SW 1271 (cell line): ENCODE measurements at regions not wholly inside any gene's neighbourhood (a gene's known extent, or its start where the extent isn't known, plus 50 kb on each side); places are given as distances from the start of the nearest gene placed in this dataset.
"Not testable (repeated sequence)": the region's sequence is repeated elsewhere in the genome, so short reads cannot be mapped to it uniquely, and the experiment has no call there.

Experiments
- DNase-seq, 2 experiments: peaks; one replicate each; lab custom pipeline; 2025; lab: John Stamatoyannopoulos, UW

- DNase-seq, result no peak
Measured at GRCh38 chr12:72865921-72866320, 593.8 kb downstream of the TRHDE start.

GRCh38 chr12:72869024-72869423 lies 596.9 kb downstream of the TRHDE start:
- DNase-seq, result no peak

GRCh38 chr12:72872238-72872887 lies 600.2 kb downstream of the TRHDE start:
- DNase-seq, result no peak

GRCh38 chr12:72872996-72873395 lies 600.8 kb downstream of the TRHDE start:
- DNase-seq, result no peak

GRCh38 chr12:72876092-72876491 lies 603.9 kb downstream of the TRHDE start:
- no peak for DNase-seq

- no peak for DNase-seq
Measured at GRCh38 chr12:72888693-72889092, 616.5 kb downstream of the TRHDE start.

- no peak for DNase-seq
Measured at GRCh38 chr12:72889791-72890190, 617.6 kb downstream of the TRHDE start.

- DNase-seq, result no peak
Measured at GRCh38 chr12:72901685-72902084, 629.5 kb downstream of the TRHDE start.

- DNase-seq, result no peak
Measured at GRCh38 chr12:72925716-72926115, 653.5 kb downstream of the TRHDE start.

GRCh38 chr12:72931838-72932237 lies 659.7 kb downstream of the TRHDE start:
- DNase-seq, result not testable (repeated sequence)

GRCh38 chr12:72937486-72937885 lies 665.3 kb downstream of the TRHDE start:
- DNase-seq, result no peak

- DNase-seq, result no peak
Measured at GRCh38 chr12:72957454-72957853, 685.3 kb downstream of the TRHDE start.

GRCh38 chr12:72966684-72967083 lies 694.5 kb downstream of the TRHDE start:
- DNase-seq, result no peak

GRCh38 chr12:72974954-72975555 lies 702.9 kb downstream of the TRHDE start:
- DNase-seq, result no peak

- DNase-seq, result no peak
Measured at GRCh38 chr12:72978999-72979398, 706.8 kb downstream of the TRHDE start.

- no peak for DNase-seq
Measured at GRCh38 chr12:72982356-72982755, 710.2 kb downstream of the TRHDE start.

GRCh38 chr12:72986963-72987362 lies 714.8 kb downstream of the TRHDE start:
- no peak for DNase-seq

- DNase-seq, result no peak
Measured at GRCh38 chr12:72989458-72989947, 717.3 kb downstream of the TRHDE start.

GRCh38 chr12:72995029-72995428 lies 722.9 kb downstream of the TRHDE start:
- not testable (repeated sequence) for DNase-seq

GRCh38 chr12:72995616-72996015 lies 723.4 kb downstream of the TRHDE start:
- no peak for DNase-seq

GRCh38 chr12:73001806-73002205 lies 729.6 kb downstream of the TRHDE start:
- DNase-seq, result not testable (repeated sequence)

- DNase-seq, result not testable (repeated sequence)
Measured at GRCh38 chr12:73002504-73002903, 730.3 kb downstream of the TRHDE start.

GRCh38 chr12:73009138-73009834 lies 737.1 kb downstream of the TRHDE start:
- DNase-seq, result not testable (repeated sequence)
